Vagina (tissue), 2 donors: ENCODE measurements at regions not wholly inside any gene's neighbourhood (a gene's known extent, or its start where the extent isn't known, plus 50 kb on each side); places are given as distances from the start of the nearest gene placed in this dataset.

ENCODE experiments used
- POLR2A ChIP-seq, 2 donors: fragments of 450-650 bp; IDR thresholded peaks; one replicate each; pipeline ENCODE4 v1.6.1; 2017; ENCODE audit warnings: antibody characterized with exemption in 2 of 2, mild to moderate bottlenecking in 2 of 2, moderate library complexity in 2 of 2
- POLR2AphosphoS5 ChIP-seq, 2 donors: sonication (generic); formaldehyde crosslinking; IDR thresholded peaks; one replicate each; pipeline ENCODE4 v1.9.0; 2017; ENCODE audit warnings: antibody characterized with exemption in 2 of 2, mild to moderate bottlenecking in 2 of 2, low read depth in 1 of 2; ENCODE audit not compliant: insufficient read depth in 1 of 2
- TF ChIP-seq, protein P1 (sequence below), 3 experiments: fragments of 450-650 bp in 2 of 3; fragments of 200-600 bp in 1 of 3; sonication (generic) in 1 of 3; IDR thresholded peaks; one replicate each; pipeline ENCODE4 v1.5.1; 2017 to 2019; ENCODE audit warnings: antibody characterized with exemption in 3 of 3, mild to moderate bottlenecking in 2 of 3, moderate library complexity in 2 of 3

DNA sequence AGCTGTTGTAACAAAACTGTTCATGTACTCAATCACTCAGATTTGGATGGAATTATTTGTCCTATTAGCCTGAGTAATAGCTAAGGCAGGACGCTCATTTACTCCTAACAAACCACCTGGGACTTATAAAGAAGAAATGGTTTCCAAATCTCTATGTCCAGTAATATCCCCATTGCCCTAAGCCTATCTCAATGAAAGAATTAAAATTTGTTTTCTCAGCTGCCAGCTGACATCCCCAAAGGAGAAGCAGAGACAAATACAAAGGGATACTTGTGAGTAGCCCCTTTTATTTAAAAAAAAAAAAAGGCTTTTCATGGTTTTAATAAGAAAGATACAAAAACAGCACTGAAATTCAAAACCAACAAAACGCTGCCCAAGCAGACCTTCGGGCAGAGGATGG lies 211.4 kb upstream of the PARD3B start:
- TF ChIP-seq POLR2A (IDR thresholded peaks at IDR 0.05) (no peak), POLR2AphosphoS5 (IDR thresholded peaks at IDR 0.05; ENCODE audit: insufficient read depth in 1 of 2, low read depth in 1 of 2) (no peak)
- TF ChIP-seq, protein P1, sequence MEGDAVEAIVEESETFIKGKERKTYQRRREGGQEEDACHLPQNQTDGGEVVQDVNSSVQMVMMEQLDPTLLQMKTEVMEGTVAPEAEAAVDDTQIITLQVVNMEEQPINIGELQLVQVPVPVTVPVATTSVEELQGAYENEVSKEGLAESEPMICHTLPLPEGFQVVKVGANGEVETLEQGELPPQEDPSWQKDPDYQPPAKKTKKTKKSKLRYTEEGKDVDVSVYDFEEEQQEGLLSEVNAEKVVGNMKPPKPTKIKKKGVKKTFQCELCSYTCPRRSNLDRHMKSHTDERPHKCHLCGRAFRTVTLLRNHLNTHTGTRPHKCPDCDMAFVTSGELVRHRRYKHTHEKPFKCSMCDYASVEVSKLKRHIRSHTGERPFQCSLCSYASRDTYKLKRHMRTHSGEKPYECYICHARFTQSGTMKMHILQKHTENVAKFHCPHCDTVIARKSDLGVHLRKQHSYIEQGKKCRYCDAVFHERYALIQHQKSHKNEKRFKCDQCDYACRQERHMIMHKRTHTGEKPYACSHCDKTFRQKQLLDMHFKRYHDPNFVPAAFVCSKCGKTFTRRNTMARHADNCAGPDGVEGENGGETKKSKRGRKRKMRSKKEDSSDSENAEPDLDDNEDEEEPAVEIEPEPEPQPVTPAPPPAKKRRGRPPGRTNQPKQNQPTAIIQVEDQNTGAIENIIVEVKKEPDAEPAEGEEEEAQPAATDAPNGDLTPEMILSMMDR (IDR thresholded peaks at IDR 0.05) = no peak
